Endothelial cell of umbilical vein (primary cell): ENCODE measurements at regions not wholly inside any gene's neighbourhood (a gene's known extent, or its start where the extent isn't known, plus 50 kb on each side); places are given as distances from the start of the nearest gene placed in this dataset.

Experiments
- CTCF ChIP-seq, 2 donors: IDR thresholded peaks; 1 replicate in 1 of 2; 2 replicates in 1 of 2; pipeline ENCODE4 v1.5.1; 2011; ENCODE audit warnings: low read length in 2 of 2, mild to moderate bottlenecking in 2 of 2, moderate library complexity in 2 of 2, control low read depth in 1 of 2, inconsistent platforms in 1 of 2, low read depth in 1 of 2; ENCODE audit not compliant: insufficient read depth in 1 of 2; ENCODE audit errors: extremely low read depth in 1 of 2
- EZH2 ChIP-seq: IDR thresholded peaks from 2 replicates; pipeline ENCODE4 v1.6.1; 2012; ENCODE audit warnings: borderline replicate concordance, low read depth, mild to moderate bottlenecking, moderate library complexity, low read length, inconsistent platforms; ENCODE audit not compliant: severe bottlenecking
- FOS ChIP-seq: IDR thresholded peaks from 2 replicates; pipeline ENCODE4 v1.6.1; 2011; ENCODE audit warnings: mild to moderate bottlenecking, low read length, moderate library complexity, borderline replicate concordance; ENCODE audit not compliant: insufficient read depth
- MAX ChIP-seq: IDR thresholded peaks from 2 replicates; pipeline ENCODE4 v1.6.1; 2011; ENCODE audit not compliant: insufficient read depth, insufficient read length
- POLR2A ChIP-seq: IDR thresholded peaks from 2 replicates; pipeline ENCODE4 v1.6.1; 2012; ENCODE audit warnings: low read depth, mild to moderate bottlenecking, control low read depth, low read length
- POLR2AphosphoS5 ChIP-seq: IDR thresholded peaks from 2 replicates; pipeline ENCODE4 v1.6.1; 2012; ENCODE audit warnings: low read depth, mild to moderate bottlenecking, control low read depth, low read length, moderate library complexity; ENCODE audit not compliant: insufficient read depth

- peak; percentile 71 for TF ChIP-seq POLR2AphosphoS5
- TF ChIP-seq CTCF (IDR thresholded peaks at IDR 0.05; ENCODE audit: extremely low read depth in 1 of 2, insufficient read depth in 1 of 2, low read depth in 1 of 2, low read length in 2 of 2) = no peak
- no peak for TF ChIP-seq EZH2
- TF ChIP-seq MAX = no peak
- TF ChIP-seq FOS = peak; percentile 96
- no peak for TF ChIP-seq POLR2A
Measured at GRCh38 chr22:27107824-27108223, 450.4 kb downstream of the MIAT start.
